CD4-positive, alpha-beta T cell (primary cell): ENCODE measurements at regions not wholly inside any gene's neighbourhood (a gene's known extent, or its start where the extent isn't known, plus 50 kb on each side); places are given as distances from the start of the nearest gene placed in this dataset.

ENCODE experiments used
- ATAC-seq: fragments of 200-7000 bp; cut with Tn5 transposase; one replicate; pipeline ENCODE4 v1.10.0; 2022; ENCODE audit warnings: mild to moderate bottlenecking; ENCODE audit not compliant: poor library complexity
- CTCF ChIA-PET: fragments of 350-600 bp; sonication (Branson Sonifier 250); formaldehyde crosslinking; loops from one replicate; lab custom pipeline; 2021; ENCODE audit warnings: antibody characterized with exemption, inconsistent platforms; lab: Charles Lee
- POLR2A ChIA-PET: fragments of 350-600 bp; sonication (Branson Sonifier 250); formaldehyde crosslinking; loops from one replicate; lab custom pipeline; 2021; ENCODE audit warnings: antibody characterized with exemption, inconsistent platforms; lab: Charles Lee
- DNase-seq, 14 experiments: peaks; one replicate each; pipeline ENCODE4 v3.0.0-alpha.2; 2013 to 2020; ENCODE audit warnings: mixed read lengths in 2 of 14
- H3K27ac ChIP-seq, 2 donors: one replicate each; pipeline versions ENCODE4 v1.5.1 to v1.7.0; 2013; ENCODE audit warnings: low read length in 2 of 2, low read depth in 1 of 2, mild to moderate bottlenecking in 1 of 2
- H3K27me3 ChIP-seq, 2 experiments: 1 replicate in 1 of 2; 2 replicates in 1 of 2; pipeline versions ENCODE4 v1.6.1 to v1.7.0; 2013; ENCODE audit warnings: low read length in 2 of 2, control low read depth in 1 of 2, mild to moderate bottlenecking in 1 of 2, moderate library complexity in 1 of 2; ENCODE audit not compliant: insufficient read depth in 2 of 2, control insufficient read depth in 1 of 2
- H3K36me3 ChIP-seq: one replicate; pipeline ENCODE4 v1.6.1; 2013; ENCODE audit warnings: low read length, control low read depth; ENCODE audit not compliant: insufficient read depth
- H3K4me1 ChIP-seq: one replicate; pipeline ENCODE4 v1.6.1; 2013; ENCODE audit warnings: low read length, control low read depth; ENCODE audit not compliant: insufficient read depth
- H3K4me3 ChIP-seq: one replicate; pipeline ENCODE4 v1.5.1; 2013; ENCODE audit warnings: mild to moderate bottlenecking, low read length, moderate library complexity
- H3K9me3 ChIP-seq, 2 experiments: 1 replicate in 1 of 2; 2 replicates in 1 of 2; pipeline versions ENCODE4 v1.6.1 to v1.7.0; 2013; ENCODE audit warnings: low read length in 2 of 2, mild to moderate bottlenecking in 2 of 2, control low read depth in 1 of 2, moderate library complexity in 1 of 2; ENCODE audit not compliant: control insufficient read depth in 1 of 2, insufficient read depth in 1 of 2
- H3K27ac Mint-ChIP-seq: one replicate; pipeline ENCODE4 v1.8.0; 2020; ENCODE audit warnings: mixed read lengths
- H3K27me3 Mint-ChIP-seq: one replicate; pipeline ENCODE4 v1.8.0; 2021; ENCODE audit warnings: mixed read lengths
- H3K36me3 Mint-ChIP-seq: one replicate; pipeline ENCODE4 v1.8.0; 2021; ENCODE audit warnings: low read depth, mixed read lengths
- H3K4me1 Mint-ChIP-seq: one replicate; pipeline ENCODE4 v1.8.0; 2021; ENCODE audit warnings: low read depth, mixed read lengths
- H3K4me3 Mint-ChIP-seq: one replicate; pipeline ENCODE4 v1.8.0; 2020; ENCODE audit warnings: mild to moderate bottlenecking, mixed read lengths
- H3K9me3 Mint-ChIP-seq: one replicate; pipeline ENCODE4 v1.8.0; 2020; ENCODE audit warnings: mixed read lengths
- CTCF ChIP-seq: fragments of 200-600 bp; IDR thresholded peaks from one replicate; pipeline ENCODE4 v1.8.0; 2022; ENCODE audit warnings: antibody characterized with exemption, mild to moderate bottlenecking
- intact Hi-C, 2 experiments: fragments of 100-400 bp; cut with DNase I in 1 of 2; cut with micrococcal nuclease in 1 of 2; formaldehyde crosslinking; loops; one replicate each; pipeline versions ENCODE4 v1.15.1 to v1.9.0; 2023 to 2025; cut with DNase I, micrococcal nuclease

- Mint-ChIP-seq H3K4me3 (no peak overlapping the region), H3K4me1 (no peaks in the 10 kb centered on the region), H3K9me3 (no peaks in the 10 kb centered on the region), H3K36me3 (no peaks in the 10 kb centered on the region), H3K27me3 (no peaks in the 10 kb centered on the region), H3K27ac (no peak overlapping the region)
- Histone ChIP-seq H3K27ac (no peak overlapping the region), H3K36me3 (no peaks in the 10 kb centered on the region), H3K27me3 (no peaks in the 10 kb centered on the region), H3K4me3 (no peak overlapping the region), H3K9me3 (peaks cover under 1 to 8% of the 10 kb centered on the region in 2 experiments), H3K4me1 (no peaks in the 10 kb centered on the region)
- ATAC-seq (no peak), DNase-seq (peak in 3 of 14 experiments; percentile 24 to 57 (median 50))
- CTCF ChIA-PET = no interaction called here
- intact Hi-C loops = no loop called here
- POLR2A ChIA-PET = no interaction called here
- TF ChIP-seq CTCF = no peak
Observed at GRCh38 chr10:65501259-65501658, 1424.6 kb upstream of the LRRTM3 start.

- H3K9me3 Mint-ChIP-seq = peaks cover 8% of the 10 kb centered on the region
- H3K4me3 Mint-ChIP-seq = no peak overlapping the region
- Histone ChIP-seq H3K27ac (no peak overlapping the region), H3K36me3 (no peaks in the 10 kb centered on the region), H3K4me3 (no peak overlapping the region), H3K4me1 (no peaks in the 10 kb centered on the region), H3K9me3 (peaks cover 0 to 4% of the 10 kb centered on the region in 2 experiments), H3K27me3 (no peaks in the 10 kb centered on the region)
- ChIA-PET POLR2A (no interaction called here), CTCF (no interaction called here)
- H3K4me1 Mint-ChIP-seq = no peaks in the 10 kb centered on the region
- H3K36me3 Mint-ChIP-seq = no peaks in the 10 kb centered on the region
- intact Hi-C loops = no loop called here
- DNase-seq = no peak
- H3K27ac Mint-ChIP-seq = no peak overlapping the region
- H3K27me3 Mint-ChIP-seq = no peaks in the 10 kb centered on the region
- TF ChIP-seq CTCF = no peak
- ATAC-seq = no peak
Observed at GRCh38 chr10:65518379-65518778, 1407.5 kb upstream of the LRRTM3 start.

GRCh38 chr10:65528986-65529385 is 1396.8 kb upstream of the LRRTM3 start:
- intact Hi-C loops = no loop called here
- ATAC-seq (no peak), DNase-seq (no peak)
- H3K27me3 Mint-ChIP-seq = no peaks in the 10 kb centered on the region
- Histone ChIP-seq H3K27me3 (no peaks in the 10 kb centered on the region), H3K36me3 (no peaks in the 10 kb centered on the region), H3K4me1 (no peaks in the 10 kb centered on the region), H3K4me3 (no peak overlapping the region), H3K27ac (no peak overlapping the region), H3K9me3 (no peaks in the 10 kb centered on the region)
- H3K4me1 Mint-ChIP-seq = no peaks in the 10 kb centered on the region
- no peak for TF ChIP-seq CTCF
- H3K36me3 Mint-ChIP-seq = no peaks in the 10 kb centered on the region
- peaks cover 12% of the 10 kb centered on the region for H3K9me3 Mint-ChIP-seq
- ChIA-PET POLR2A (no interaction called here), CTCF (no interaction called here)
- no peak overlapping the region for H3K27ac Mint-ChIP-seq
- no peak overlapping the region for H3K4me3 Mint-ChIP-seq
